GM12892 (cell line): ENCODE measurements at regions not wholly inside any gene's neighbourhood (a gene's known extent, or its start where the extent isn't known, plus 50 kb on each side); places are given as distances from the start of the nearest gene placed in this dataset.
"Not testable (repeated sequence)": the region's sequence is repeated elsewhere in the genome, so short reads cannot be mapped to it uniquely, and the experiment has no call there.

ENCODE experiments used
- DNase-seq: peaks from one replicate; pipeline ENCODE4 v3.0.0; 2011; ENCODE audit not compliant: insufficient read length
- FAIRE-seq: peaks from 2 replicates; lab custom pipeline; 2011; peaks lifted over from hg19 to GRCh38; lab: Jason Lieb, UNC
- POLR2A ChIP-seq: IDR thresholded peaks from 2 replicates; pipeline ENCODE4 v1.6.1; 2011; ENCODE audit warnings: low read depth, low read length, control low read depth
- POLR2AphosphoS5 ChIP-seq: IDR thresholded peaks from 2 replicates; pipeline ENCODE4 v1.6.1; 2011; ENCODE audit warnings: low read depth, low read length, control low read depth
- TAF1 ChIP-seq: IDR thresholded peaks from 2 replicates; pipeline ENCODE4 v1.6.1; 2011; ENCODE audit warnings: low read depth, mild to moderate bottlenecking, control low read depth, low read length, borderline replicate concordance

DNA sequence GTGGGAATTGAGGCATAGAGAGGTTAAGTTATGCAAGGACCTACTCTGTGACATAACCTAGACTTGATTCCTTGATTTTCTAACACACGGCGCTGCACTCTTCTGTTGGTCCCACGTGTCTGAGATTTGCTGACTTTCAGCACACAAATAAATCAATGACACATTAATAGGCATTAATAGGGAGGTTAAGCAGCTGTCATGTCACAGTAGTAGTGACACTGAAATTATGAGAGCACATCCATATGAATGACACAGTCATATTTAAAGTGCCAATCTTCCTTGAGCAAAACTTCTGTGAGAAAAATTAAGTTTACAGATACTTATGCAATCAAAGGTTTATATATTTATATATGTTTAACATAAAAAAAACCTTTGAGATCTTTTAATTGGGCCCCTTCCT, 805.4 kb upstream of the SORCS1 start:
- FAIRE-seq = no peak
- no peak for DNase-seq
- TF ChIP-seq POLR2AphosphoS5 (no peak), TAF1 (no peak), POLR2A (no peak)

DNA sequence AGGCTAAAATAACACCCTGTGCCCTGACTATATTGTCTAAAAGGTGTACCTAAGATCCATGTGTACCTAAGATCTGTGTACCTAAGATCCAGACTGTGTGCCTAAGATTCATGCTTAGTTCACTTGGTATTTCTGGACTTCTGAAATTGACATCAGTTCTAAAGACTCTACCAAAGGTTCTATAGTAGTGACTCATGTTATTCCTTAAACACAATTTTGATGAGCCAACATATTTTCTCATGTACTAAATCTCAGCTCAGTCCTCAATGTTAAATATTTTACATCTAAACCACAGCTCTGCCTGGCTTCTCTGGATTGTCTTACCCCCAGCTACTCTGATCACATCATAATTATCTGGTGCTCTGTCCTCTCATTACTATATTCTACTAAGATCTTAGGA, 802.3 kb upstream of the SORCS1 start:
- TF ChIP-seq POLR2A (no peak), TAF1 (no peak), POLR2AphosphoS5 (no peak)
- no peak for FAIRE-seq
- DNase-seq = no peak

DNA sequence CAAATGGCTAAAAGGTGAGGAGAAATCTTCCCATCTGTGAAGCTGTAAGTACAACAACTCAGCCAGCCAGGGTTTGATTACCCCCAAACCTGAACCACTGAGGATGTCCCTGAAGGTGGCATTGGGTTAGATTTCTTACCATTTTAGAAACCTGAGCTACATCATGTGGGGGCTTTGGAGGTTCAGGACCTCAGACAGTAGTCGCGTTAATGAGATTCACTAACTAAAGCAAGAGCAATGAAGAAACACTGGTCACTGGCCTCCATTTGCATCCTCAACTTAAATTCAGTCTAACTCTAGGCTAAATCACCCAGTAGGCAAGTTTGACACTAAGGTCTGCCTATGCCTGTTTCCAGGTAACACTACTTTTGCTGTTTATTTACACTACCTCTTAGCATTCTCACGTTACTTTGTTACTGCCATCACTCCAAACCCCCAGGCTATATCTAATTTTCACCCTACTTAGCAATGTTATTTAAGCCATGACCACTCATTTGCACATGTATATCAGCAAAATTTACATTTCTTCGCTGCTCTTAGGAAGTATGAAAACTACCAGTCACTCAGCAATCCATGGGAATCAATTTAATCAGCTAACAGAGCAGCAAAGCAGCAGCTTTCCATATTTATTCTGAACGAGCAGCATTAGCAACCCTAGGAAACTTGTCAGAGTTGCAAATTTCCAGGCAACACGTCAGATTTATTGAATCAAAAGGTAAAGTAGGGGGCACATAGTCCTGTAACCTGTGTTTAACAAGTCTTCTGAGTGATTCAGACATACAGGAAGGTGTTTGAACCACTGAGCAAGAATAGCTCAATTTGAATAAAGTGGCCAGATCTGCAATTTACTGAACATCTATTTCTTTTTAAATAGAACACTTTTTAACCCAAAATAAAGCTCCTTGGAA, 788.4 kb upstream of the SORCS1 start:
- FAIRE-seq (no peak), DNase-seq (no peak)
- TF ChIP-seq POLR2AphosphoS5 (no peak), TAF1 (no peak), POLR2A (no peak)

DNA sequence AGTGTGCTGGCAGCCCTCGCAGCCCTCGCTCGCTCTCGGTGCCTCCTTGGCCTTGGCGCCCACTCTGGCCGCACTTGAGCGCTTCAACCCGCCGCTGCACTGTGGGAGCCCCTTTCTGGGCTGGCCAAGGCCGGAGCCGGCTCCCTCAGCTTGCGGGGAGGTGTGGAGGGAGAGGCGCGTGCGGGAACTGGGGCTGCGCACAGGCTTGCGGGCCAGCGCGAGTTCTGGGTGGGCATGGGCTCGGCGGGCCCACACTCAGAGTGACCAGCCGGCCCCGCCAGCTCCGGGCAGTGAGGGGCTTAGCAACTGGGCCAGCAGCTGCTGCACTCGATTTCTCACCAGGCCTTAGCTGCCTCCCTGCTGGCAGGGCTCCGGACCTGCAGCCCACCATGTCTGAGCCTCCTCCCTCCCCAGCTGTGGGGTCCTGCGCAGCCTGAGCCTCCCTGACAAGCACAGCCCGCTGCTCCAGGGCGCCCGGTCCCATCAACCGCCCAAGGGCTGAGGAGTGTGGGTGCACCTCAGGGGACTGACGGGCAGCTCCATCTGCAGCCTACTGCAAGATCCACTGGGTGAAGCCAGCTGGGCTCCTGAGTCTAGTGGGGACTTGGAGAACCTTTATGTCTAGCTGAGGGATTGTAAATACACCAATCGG, 786.0 kb upstream of the SORCS1 start:
- FAIRE-seq, DNase-seq: not testable (repeated sequence)

DNA sequence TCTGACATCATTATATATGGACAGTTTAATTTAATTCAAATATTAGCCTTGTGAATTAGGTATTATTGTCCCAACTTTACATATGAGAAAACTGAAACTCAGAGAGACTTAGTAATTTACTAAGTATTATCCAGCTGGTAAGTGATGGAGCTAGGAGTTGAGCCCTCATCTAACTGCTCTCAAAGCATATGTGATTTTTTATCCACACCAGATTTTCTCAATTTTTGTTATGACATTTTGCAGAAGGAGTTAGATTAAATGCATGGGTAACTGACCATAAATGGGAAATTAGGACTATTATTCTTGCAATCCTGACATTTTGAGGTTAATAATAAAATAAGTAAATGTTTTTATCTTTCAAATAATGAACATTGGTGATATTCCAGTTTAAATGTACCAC, 778.3 kb upstream of the SORCS1 start:
- FAIRE-seq (no peak), DNase-seq (no peak)
- TF ChIP-seq POLR2AphosphoS5 (no peak), TAF1 (no peak), POLR2A (no peak)

DNA sequence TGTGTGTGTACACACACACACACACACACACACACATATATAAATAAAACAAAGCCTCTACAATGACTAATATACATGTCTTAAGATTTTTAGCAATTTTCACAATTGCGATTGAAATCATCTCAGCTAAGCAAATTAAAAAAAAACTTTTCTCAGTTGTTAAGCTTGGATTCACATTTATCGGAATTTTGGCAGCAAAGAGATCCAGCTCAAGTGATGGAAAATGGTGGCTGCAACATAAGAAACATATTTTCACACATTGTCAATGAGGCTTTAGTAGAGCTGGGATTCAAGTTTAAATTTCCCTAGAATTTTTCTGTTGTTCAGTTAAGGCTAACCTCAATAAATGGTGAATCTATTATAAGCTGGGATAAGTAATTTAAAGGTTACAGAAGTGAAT, 768.6 kb upstream of the SORCS1 start:
- no peak for FAIRE-seq
- TF ChIP-seq POLR2A = no peak
- no peak for DNase-seq

DNA sequence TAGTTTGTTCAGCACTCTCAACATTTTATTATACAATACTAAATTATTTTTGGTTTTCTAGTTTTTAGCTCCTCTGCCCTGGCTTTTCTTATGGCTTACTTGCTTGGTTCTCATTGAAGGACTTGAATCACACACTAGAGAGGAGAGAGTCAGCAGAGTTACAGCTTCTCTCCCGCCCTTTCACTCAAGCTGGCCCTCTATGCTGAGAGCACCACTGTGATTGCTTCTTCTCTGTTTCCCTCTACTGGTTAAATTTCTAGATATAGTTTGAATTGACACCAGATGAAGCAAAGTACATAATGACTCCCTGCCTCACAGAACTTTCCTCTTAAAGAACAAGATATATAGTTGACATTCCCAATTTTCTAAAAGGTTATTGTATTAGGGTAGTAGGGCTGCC, 767.3 kb upstream of the SORCS1 start:
- DNase-seq = no peak
- TF ChIP-seq TAF1 = no peak
- TF ChIP-seq POLR2AphosphoS5 = no peak
- TF ChIP-seq POLR2A = no peak
- FAIRE-seq = no peak

DNA sequence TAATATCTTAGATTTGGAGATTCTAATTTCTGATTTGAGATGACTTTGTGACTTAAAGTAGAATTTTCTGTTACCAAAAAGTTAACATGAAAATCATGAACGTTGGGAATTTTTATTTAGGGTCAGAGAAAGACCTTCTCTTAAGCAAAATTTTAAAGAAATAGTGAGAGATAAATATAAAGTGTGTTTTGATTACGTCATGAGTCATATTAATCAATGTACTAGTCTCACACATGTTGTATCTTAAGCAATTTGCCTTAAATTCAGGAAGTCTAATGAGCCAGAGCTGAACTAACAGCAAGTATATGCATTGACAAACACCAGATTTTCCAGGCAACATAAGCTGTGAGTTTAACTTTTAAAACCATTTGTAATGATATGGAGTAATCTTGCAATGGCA, 765.5 kb upstream of the SORCS1 start:
- FAIRE-seq = no peak
- TF ChIP-seq POLR2AphosphoS5 (no peak), POLR2A (no peak), TAF1 (no peak)
- DNase-seq = no peak

DNA sequence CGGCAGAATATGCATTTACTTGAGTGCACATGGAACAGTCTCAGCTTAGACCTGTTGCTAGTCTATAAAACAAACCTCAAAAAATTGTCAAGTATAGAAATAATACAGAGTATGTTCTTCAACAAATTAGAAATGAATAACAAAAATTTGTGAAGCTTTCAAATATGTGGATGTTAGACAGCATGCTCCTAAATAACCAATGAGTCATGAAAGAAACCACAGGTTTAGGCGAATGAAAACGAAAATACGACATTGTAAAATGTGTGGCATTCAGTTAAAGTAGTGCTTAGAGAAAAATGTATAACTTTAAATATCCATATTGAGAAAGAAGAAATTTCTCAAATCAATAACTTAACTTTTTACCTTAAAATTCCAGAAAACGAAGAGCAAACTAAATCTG, 760.0 kb upstream of the SORCS1 start:
- TF ChIP-seq TAF1 (no peak), POLR2A (no peak), POLR2AphosphoS5 (no peak)
- no peak for FAIRE-seq
- DNase-seq = no peak

DNA sequence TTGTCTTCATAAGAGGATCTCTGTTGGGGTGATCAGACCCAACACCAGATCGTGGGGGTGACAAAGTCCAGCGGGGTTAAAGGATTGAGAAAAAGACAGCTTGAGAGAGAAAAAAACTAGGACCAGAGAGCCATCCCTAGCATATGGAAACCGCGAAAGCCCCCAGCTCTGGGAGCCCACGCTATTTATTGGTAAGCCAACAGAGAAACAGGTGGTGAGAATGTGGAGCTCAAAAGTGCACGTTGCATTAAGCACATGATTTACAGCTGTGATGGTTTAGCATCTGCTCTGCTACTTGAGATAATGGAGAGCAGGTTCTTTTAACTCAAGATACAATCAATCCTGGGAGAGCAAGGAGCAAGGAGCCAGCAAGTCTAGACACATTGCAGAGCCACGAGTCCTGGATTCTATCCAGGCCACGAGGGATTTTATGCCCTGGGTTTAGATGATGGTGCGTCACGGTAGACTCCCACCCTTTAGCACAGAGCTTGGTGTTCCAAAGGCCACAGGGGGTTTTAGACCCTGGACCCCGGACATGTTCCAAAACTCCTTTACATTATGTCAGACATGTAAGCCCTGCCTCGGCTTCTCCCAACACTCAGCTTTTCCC, 755.2 kb upstream of the SORCS1 start:
- TF ChIP-seq POLR2A = no peak
- no peak for TF ChIP-seq TAF1
- no peak for TF ChIP-seq POLR2AphosphoS5
- DNase-seq (no peak), FAIRE-seq (no peak)

DNA sequence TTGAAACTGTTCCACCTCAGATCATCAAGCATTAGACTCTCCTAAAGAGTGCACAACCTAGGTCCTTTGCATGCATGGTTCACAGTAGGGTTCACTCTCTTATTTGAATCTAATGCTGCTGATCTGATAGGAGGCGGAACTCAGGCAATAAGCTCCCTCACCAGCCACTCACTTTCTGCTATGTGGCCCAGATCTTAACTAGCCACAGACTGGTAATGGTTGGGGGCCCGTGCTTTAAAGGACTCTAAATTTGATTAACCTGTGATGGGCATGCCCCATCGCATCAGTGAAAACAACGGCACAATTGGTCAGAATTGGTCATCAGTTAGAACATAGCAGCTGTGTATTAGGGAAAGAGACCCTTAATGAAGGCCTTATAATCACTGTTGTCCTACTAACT, 753.7 kb upstream of the SORCS1 start:
- no peak for FAIRE-seq
- no peak for DNase-seq

DNA sequence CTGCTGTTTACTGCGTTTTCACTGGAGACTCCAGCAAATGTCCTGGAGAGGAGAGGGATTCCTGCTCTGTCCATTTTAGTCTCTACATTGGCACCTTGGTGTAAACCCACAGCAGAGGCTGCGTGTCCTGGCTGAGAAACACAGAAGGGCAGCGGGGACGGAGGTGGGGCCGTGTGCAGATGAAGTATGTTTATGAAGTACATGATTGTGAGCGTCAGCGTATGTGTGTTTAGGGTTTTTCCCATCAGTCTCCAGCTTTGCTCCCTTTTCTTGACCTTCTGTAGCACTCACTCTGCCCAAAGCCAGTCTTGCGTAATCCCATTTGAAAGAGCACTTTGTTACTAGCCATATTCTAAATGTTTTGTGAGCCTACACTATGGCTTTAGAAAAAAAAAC, 750.7 kb upstream of the SORCS1 start:
- no peak for TF ChIP-seq POLR2AphosphoS5
- TF ChIP-seq TAF1 = no peak
- no peak for TF ChIP-seq POLR2A
- no peak for DNase-seq
- no peak for FAIRE-seq

More for the DNA sequence above, 753.7 kb upstream of the SORCS1 start:
- no peak for TF ChIP-seq POLR2AphosphoS5
- TF ChIP-seq TAF1 = no peak
- TF ChIP-seq POLR2A = no peak
